ENCODE measurements at regions not wholly inside any gene's neighbourhood (a gene's known extent, or its start where the extent isn't known, plus 50 kb on each side); places are given as distances from the start of the nearest gene placed in this dataset.

- H3K27ac ChIP-seq = no peak overlapping the region
- ATAC-seq (no peak), DNase-seq (no peak)
- no peaks in the 10 kb centered on the region for H3K36me3 ChIP-seq
- in situ Hi-C loops (cut with MboI; ENCODE audit: low sequenced_read_pairs in 4 of 4) = no loop called here
- H3K9me3 ChIP-seq = no peaks in the 10 kb centered on the region
- H3K4me1 ChIP-seq = no peaks in the 10 kb centered on the region
- no peaks in the 10 kb centered on the region for H3K27me3 ChIP-seq
- intact Hi-C loops (cut with DNase I; ENCODE audit: low total_unique reads) = no loop called here
- TF ChIP-seq, protein P1, sequence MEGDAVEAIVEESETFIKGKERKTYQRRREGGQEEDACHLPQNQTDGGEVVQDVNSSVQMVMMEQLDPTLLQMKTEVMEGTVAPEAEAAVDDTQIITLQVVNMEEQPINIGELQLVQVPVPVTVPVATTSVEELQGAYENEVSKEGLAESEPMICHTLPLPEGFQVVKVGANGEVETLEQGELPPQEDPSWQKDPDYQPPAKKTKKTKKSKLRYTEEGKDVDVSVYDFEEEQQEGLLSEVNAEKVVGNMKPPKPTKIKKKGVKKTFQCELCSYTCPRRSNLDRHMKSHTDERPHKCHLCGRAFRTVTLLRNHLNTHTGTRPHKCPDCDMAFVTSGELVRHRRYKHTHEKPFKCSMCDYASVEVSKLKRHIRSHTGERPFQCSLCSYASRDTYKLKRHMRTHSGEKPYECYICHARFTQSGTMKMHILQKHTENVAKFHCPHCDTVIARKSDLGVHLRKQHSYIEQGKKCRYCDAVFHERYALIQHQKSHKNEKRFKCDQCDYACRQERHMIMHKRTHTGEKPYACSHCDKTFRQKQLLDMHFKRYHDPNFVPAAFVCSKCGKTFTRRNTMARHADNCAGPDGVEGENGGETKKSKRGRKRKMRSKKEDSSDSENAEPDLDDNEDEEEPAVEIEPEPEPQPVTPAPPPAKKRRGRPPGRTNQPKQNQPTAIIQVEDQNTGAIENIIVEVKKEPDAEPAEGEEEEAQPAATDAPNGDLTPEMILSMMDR (IDR thresholded peaks at IDR 0.05 in 4 of 5, conservative IDR thresholded peaks at IDR 0.05 in 1 of 5) = no peak
- TF ChIP-seq POLR2A (IDR thresholded peaks at IDR 0.05) = no peak
- no peak overlapping the region for H3K4me3 ChIP-seq
Measured at GRCh38 chr6:43963877-43964658, 163.2 kb downstream of the MRPL14 start.

DNA sequence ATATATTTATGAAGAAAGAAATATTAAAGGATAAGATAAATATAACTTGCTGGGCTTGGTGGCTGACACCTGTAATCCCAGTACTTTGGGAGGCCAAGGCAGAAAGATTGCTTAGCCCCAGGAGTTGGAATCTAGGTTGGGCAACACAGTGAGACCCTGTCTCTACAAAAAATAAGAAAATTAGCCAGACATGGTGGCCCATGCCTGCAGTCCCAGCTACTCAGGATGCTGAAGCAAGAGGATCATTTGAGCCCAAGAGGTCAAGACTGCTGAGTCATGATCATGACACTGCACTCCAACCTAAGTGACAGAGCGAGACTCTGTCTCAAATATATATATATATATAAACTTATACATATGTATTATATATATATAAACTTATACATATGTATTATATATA lies 164.0 kb downstream of the MRPL14 start:
- in situ Hi-C loops (cut with MboI; ENCODE audit: low sequenced_read_pairs in 4 of 4) = no loop called here
- Histone ChIP-seq H3K4me1 (no peaks in the 10 kb centered on the region), H3K36me3 (no peaks in the 10 kb centered on the region), H3K27me3 (no peaks in the 10 kb centered on the region), H3K4me3 (no peak overlapping the region), H3K9me3 (no peaks in the 10 kb centered on the region), H3K27ac (peak overlapping the region in 1 of 4 donors; percentile 29)
- DNase-seq (peak in 1 of 2 donors; percentile 45), ATAC-seq (peak in 1 of 2 donors; percentile 87)
- TF ChIP-seq POLR2A (IDR thresholded peaks at IDR 0.05) = no peak
- TF ChIP-seq, protein P1 (IDR thresholded peaks at IDR 0.05 in 4 of 5, conservative IDR thresholded peaks at IDR 0.05 in 1 of 5) = no peak
- intact Hi-C loops (cut with DNase I; ENCODE audit: low total_unique reads) = no loop called here

- no peaks in the 10 kb centered on the region for H3K9me3 ChIP-seq
- TF ChIP-seq, protein P1 (IDR thresholded peaks at IDR 0.05 in 4 of 5, conservative IDR thresholded peaks at IDR 0.05 in 1 of 5) = no peak
- no peak for TF ChIP-seq POLR2A (IDR thresholded peaks at IDR 0.05)
Measured at GRCh38 chr6:43962458-43962857, 164.8 kb downstream of the MRPL14 start.

GRCh38 chr6:43957273-43957672 lies 170.0 kb downstream of the MRPL14 start:
- intact Hi-C loops (cut with DNase I; ENCODE audit: low total_unique reads) = no loop called here
- peaks cover 14 to 16% of the 10 kb centered on the region in 2 donors for H3K4me1 ChIP-seq

More at GRCh38 chr6:43962458-43962857, 164.8 kb downstream of the MRPL14 start:
- in situ Hi-C loops (cut with MboI; ENCODE audit: low sequenced_read_pairs in 4 of 4) = no loop called here
- Histone ChIP-seq H3K4me1 (no peaks in the 10 kb centered on the region), H3K36me3 (no peaks in the 10 kb centered on the region), H3K27me3 (no peaks in the 10 kb centered on the region), H3K27ac (peak overlapping the region in 1 of 4 donors; percentile 29), H3K4me3 (no peak overlapping the region)
- ATAC-seq (no peak), DNase-seq (no peak)
- intact Hi-C loops (cut with DNase I; ENCODE audit: low total_unique reads) = no loop called here

More at GRCh38 chr6:43957273-43957672, 170.0 kb downstream of the MRPL14 start:
- Histone ChIP-seq H3K4me3 (no peak overlapping the region), H3K27me3 (no peaks in the 10 kb centered on the region), H3K36me3 (no peaks in the 10 kb centered on the region), H3K27ac (no peak overlapping the region), H3K9me3 (no peaks in the 10 kb centered on the region)
- no peak for ATAC-seq
- in situ Hi-C loops (cut with MboI; ENCODE audit: low sequenced_read_pairs in 4 of 4) = loop anchor here in 1 of 4 donors (10.0 kb wide), 1 partner anchor 192 kb away; no protein-coding TSS in a partner anchor
- no peak for TF ChIP-seq POLR2A (IDR thresholded peaks at IDR 0.05)
- TF ChIP-seq, protein P1 (IDR thresholded peaks at IDR 0.05 in 4 of 5, conservative IDR thresholded peaks at IDR 0.05 in 1 of 5) = no peak
- DNase-seq = no peak
